ENCODE measurements at regions not wholly inside any gene's neighbourhood (a gene's known extent, or its start where the extent isn't known, plus 50 kb on each side); places are given as distances from the start of the nearest gene placed in this dataset.

DNA sequence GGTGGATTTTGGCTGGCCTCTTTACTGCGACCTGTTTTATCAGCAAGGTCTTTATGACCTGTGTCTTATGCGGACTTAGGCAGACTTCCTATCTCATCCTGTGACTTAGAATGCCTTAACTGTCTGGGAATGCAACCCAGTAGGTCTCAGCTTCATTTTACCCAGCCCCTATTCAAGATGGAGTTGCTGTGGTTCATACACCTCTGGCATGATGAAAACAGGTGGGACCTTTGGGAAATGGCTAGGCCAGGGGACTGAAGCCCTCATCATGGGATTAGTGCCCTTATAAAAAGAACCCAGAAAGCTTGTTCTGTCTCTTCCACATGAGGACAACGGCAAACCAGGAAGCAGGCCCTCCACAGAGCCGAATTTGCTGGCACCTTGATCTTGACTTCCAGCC, 172.1 kb upstream of the MYO3A start:
- TF ChIP-seq, protein P1, sequence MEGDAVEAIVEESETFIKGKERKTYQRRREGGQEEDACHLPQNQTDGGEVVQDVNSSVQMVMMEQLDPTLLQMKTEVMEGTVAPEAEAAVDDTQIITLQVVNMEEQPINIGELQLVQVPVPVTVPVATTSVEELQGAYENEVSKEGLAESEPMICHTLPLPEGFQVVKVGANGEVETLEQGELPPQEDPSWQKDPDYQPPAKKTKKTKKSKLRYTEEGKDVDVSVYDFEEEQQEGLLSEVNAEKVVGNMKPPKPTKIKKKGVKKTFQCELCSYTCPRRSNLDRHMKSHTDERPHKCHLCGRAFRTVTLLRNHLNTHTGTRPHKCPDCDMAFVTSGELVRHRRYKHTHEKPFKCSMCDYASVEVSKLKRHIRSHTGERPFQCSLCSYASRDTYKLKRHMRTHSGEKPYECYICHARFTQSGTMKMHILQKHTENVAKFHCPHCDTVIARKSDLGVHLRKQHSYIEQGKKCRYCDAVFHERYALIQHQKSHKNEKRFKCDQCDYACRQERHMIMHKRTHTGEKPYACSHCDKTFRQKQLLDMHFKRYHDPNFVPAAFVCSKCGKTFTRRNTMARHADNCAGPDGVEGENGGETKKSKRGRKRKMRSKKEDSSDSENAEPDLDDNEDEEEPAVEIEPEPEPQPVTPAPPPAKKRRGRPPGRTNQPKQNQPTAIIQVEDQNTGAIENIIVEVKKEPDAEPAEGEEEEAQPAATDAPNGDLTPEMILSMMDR (IDR thresholded peaks at IDR 0.05) = no peak
- no peak for TF ChIP-seq POLR2A (IDR thresholded peaks at IDR 0.05)
